Liver (tissue), 7 donors: ENCODE measurements at regions not wholly inside any gene's neighbourhood (a gene's known extent, or its start where the extent isn't known, plus 50 kb on each side); places are given as distances from the start of the nearest gene placed in this dataset.

Experiments used
- DNase-seq: peaks from one replicate; pipeline ENCODE4 v3.0.0-alpha.2; 2017; ENCODE audit warnings: low spot score
- H3K27ac ChIP-seq, 2 donors: one replicate each; pipeline ENCODE4 v1.7.0; 2013; ENCODE audit warnings: inconsistent platforms in 2 of 2, low read length in 2 of 2, control low read depth in 1 of 2, low read depth in 1 of 2, mild to moderate bottlenecking in 1 of 2
- H3K27me3 ChIP-seq, 4 donors: one replicate each; pipeline versions ENCODE4 v1.6.1 to v1.7.0; 2013; ENCODE audit warnings: low read length in 3 of 4, inconsistent platforms in 1 of 4, mild to moderate bottlenecking in 1 of 4, moderate library complexity in 1 of 4; ENCODE audit not compliant: control insufficient read depth in 4 of 4, insufficient read depth in 4 of 4
- H3K36me3 ChIP-seq, 4 donors: one replicate each; pipeline versions ENCODE4 v1.6.1 to v1.7.0; 2013; ENCODE audit warnings: low read length in 3 of 4, mild to moderate bottlenecking in 3 of 4, low read depth in 1 of 4, moderate library complexity in 1 of 4; ENCODE audit not compliant: control insufficient read depth in 4 of 4, insufficient read depth in 3 of 4
- H3K4me1 ChIP-seq, 4 donors: one replicate each; pipeline versions ENCODE4 v1.6.1 to v1.7.0; 2013; ENCODE audit warnings: low read length in 3 of 4, mild to moderate bottlenecking in 3 of 4, moderate library complexity in 1 of 4; ENCODE audit not compliant: control insufficient read depth in 4 of 4, insufficient read depth in 4 of 4
- H3K4me3 ChIP-seq, 3 donors: one replicate each; pipeline versions ENCODE4 v1.6.1 to v1.7.0; 2013; ENCODE audit warnings: low read length in 3 of 3, control low read depth in 1 of 3, low read depth in 1 of 3, mild to moderate bottlenecking in 1 of 3
- H3K9ac ChIP-seq, 2 donors: one replicate each; pipeline ENCODE4 v1.7.0; 2013; ENCODE audit warnings: low read length in 2 of 2, mild to moderate bottlenecking in 2 of 2, moderate library complexity in 2 of 2, control low read depth in 1 of 2, low read depth in 1 of 2
- H3K9me3 ChIP-seq, 4 donors: one replicate each; pipeline versions ENCODE4 v1.6.1 to v1.7.0; 2013; ENCODE audit warnings: low read length in 3 of 4; ENCODE audit not compliant: control insufficient read depth in 4 of 4
- EGR1 ChIP-seq, 2 donors: IDR thresholded peaks; 2 replicates each; pipeline ENCODE4 v1.6.1; 2016 to 2018; ENCODE audit warnings: antibody characterized with exemption in 2 of 2, low read depth in 2 of 2
- FOXA1 ChIP-seq: IDR thresholded peaks from 2 replicates; pipeline ENCODE4 v1.6.1; 2016; ENCODE audit warnings: antibody characterized with exemption
- GABPA ChIP-seq, 2 donors: IDR thresholded peaks in 1 of 2; conservative IDR thresholded peaks in 1 of 2; 2 replicates each; pipeline ENCODE4 v1.6.1; 2016; ENCODE audit warnings: antibody characterized with exemption in 2 of 2, mild to moderate bottlenecking in 1 of 2, moderate library complexity in 1 of 2
- HNF4A ChIP-seq, 2 donors: conservative IDR thresholded peaks; 2 replicates each; pipeline ENCODE4 v1.6.1; 2016; ENCODE audit warnings: antibody characterized with exemption in 2 of 2, mild to moderate bottlenecking in 2 of 2
- HNF4G ChIP-seq: IDR thresholded peaks from 2 replicates; pipeline ENCODE4 v1.6.1; 2016; ENCODE audit warnings: antibody characterized with exemption
- JUND ChIP-seq, 2 donors: IDR thresholded peaks; 2 replicates each; pipeline ENCODE4 v1.6.1; 2016; ENCODE audit warnings: antibody characterized with exemption in 2 of 2
- MAX ChIP-seq: IDR thresholded peaks from 2 replicates; pipeline ENCODE4 v1.6.1; 2016; ENCODE audit warnings: antibody characterized with exemption
- REST ChIP-seq: IDR thresholded peaks from 2 replicates; pipeline ENCODE4 v1.6.1; 2016; ENCODE audit warnings: antibody characterized with exemption, mild to moderate bottlenecking
- SP1 ChIP-seq: IDR thresholded peaks from 2 replicates; pipeline ENCODE4 v1.6.1; 2018; ENCODE audit warnings: antibody characterized with exemption, mild to moderate bottlenecking
- TAF1 ChIP-seq: conservative IDR thresholded peaks from 2 replicates; pipeline ENCODE4 v1.6.1; 2016; ENCODE audit warnings: antibody characterized with exemption, mild to moderate bottlenecking
- WGBS: extraction: QIAGEN DNeasy Blood & Tissue Kit; methylation state at CpG from one replicate; pipeline ENCODE4 v1.1.7; 2013; 5-methylcytosine and 5-hydroxymethylcytosine counted together
- TF ChIP-seq, protein P1 (sequence below): IDR thresholded peaks from 2 replicates; pipeline ENCODE4 v1.6.1; 2016; ENCODE audit warnings: antibody characterized with exemption
- donor health status: healthy.
- donor health status: healthy.
- donor health status: healthy.
- donor health status: healthy.

DNA sequence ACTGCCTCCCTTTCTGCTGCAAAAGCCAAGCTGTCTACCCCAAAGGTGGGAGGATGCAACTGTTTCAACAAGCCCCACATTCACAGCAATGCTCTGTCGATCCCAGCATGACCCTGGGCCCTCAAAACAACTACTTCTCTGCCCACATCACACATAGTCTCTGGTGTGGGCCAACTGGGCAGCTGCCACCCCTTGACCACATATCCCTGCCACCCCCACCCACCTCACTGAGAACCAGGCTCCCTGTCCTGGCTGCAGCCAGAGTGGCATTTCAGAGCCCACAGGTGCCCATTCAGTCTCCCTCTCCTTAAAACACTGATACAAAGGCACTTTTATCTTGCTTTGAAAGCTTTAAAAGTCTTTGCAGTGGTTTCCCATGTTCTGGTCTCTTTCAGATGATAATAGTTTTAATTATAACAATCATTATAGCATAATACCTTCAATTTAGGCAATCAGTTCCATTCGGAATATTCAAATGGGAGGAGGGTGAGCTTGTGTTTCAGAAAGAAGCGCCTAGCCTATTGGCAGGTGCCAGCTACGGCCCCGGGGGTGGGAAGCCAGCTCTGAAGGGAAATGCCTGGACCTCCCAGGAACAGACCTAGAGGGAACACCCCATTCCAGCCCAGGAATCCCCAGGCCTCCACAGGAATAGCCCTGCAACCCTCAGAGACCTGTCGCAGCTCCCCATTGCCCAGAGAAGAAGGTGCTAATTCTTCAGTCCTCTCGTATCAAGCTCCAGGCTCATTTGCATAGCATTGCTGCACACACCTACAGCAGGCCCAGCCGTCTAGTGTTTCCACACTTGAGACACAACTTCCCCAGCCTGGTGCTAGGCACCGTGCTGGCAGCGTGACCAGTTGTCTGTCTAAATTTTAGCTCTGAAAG is 90.8 kb downstream of the C5orf15 start:
- no peaks in the 10 kb centered on the region for H3K27me3 ChIP-seq
- no peaks in the 10 kb centered on the region for H3K4me1 ChIP-seq
- no peaks in the 10 kb centered on the region for H3K36me3 ChIP-seq
- WGBS: 89% methylated on average over 10 of the region's 10 CpGs
- peaks cover 0 to 3% (median 0%) of the 10 kb centered on the region in 4 donors for H3K9me3 ChIP-seq
- no peak overlapping the region for H3K9ac ChIP-seq
- no peak overlapping the region for H3K4me3 ChIP-seq
- no peak for DNase-seq
- TF ChIP-seq JUND (IDR thresholded peaks at IDR 0.05) (no peak), SP1 (no peak), GABPA (IDR thresholded peaks at IDR 0.05 in 1 of 2, conservative IDR thresholded peaks at IDR 0.05 in 1 of 2) (no peak), HNF4A (conservative IDR thresholded peaks at IDR 0.05) (no peak), MAX (no peak), HNF4G (no peak), FOXA1 (no peak), EGR1 (IDR thresholded peaks at IDR 0.05; ENCODE audit: low read depth in 2 of 2) (no peak), REST (no peak)
- TF ChIP-seq, protein P1, sequence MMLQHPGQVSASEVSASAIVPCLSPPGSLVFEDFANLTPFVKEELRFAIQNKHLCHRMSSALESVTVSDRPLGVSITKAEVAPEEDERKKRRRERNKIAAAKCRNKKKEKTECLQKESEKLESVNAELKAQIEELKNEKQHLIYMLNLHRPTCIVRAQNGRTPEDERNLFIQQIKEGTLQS: no peak
- H3K27ac ChIP-seq: no peak overlapping the region

GRCh38 chr5:133876266-133876665 is 92.2 kb downstream of the C5orf15 start:
- WGBS: 86% methylated on average over 3 of the region's 3 CpGs

DNA sequence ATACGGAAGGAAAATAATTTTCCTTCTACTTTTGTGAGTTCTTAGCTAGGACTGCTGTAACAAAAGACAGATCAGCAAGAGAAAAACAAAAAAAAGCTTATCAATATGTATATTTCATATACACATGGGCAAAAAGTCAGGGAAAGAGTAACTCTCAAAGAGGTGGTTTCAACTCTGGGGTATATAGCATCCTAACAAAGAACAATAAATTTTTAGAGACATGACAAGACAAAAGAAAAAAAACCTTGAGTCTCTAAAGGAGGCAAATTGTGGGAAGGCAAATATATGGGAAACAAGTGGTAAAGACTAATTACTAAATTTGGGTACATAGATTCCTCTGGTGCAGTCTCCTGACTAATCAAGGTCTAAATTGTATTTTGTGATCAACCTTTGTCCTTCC is 93.2 kb downstream of the C5orf15 start:
- Histone ChIP-seq H3K9ac (no peak overlapping the region), H3K27ac (no peak overlapping the region), H3K4me1 (no peaks in the 10 kb centered on the region), H3K36me3 (no peaks in the 10 kb centered on the region), H3K4me3 (no peak overlapping the region), H3K27me3 (peaks cover 0 to 2% (median 0%) of the 10 kb centered on the region in 4 donors), H3K9me3 (peaks cover 0 to 3% (median 0%) of the 10 kb centered on the region in 4 donors)
- DNase-seq: no peak
- TF ChIP-seq EGR1 (IDR thresholded peaks at IDR 0.05; ENCODE audit: low read depth in 2 of 2) (no peak), MAX (no peak), JUND (IDR thresholded peaks at IDR 0.05) (no peak)
- 92% methylated on average over 1 of the region's 1 CpG for WGBS

More at GRCh38 chr5:133876266-133876665, 92.2 kb downstream of the C5orf15 start:
- Histone ChIP-seq H3K4me1 (no peaks in the 10 kb centered on the region), H3K9me3 (peaks cover 0 to 3% (median 0%) of the 10 kb centered on the region in 4 donors), H3K27me3 (no peaks in the 10 kb centered on the region), H3K9ac (no peak overlapping the region), H3K36me3 (no peaks in the 10 kb centered on the region), H3K27ac (no peak overlapping the region), H3K4me3 (no peak overlapping the region)
- DNase-seq: no peak
- no peak for TF ChIP-seq TAF1
